SU-DHL-6 (cell line): ENCODE measurements at regions not wholly inside any gene's neighbourhood (a gene's known extent, or its start where the extent isn't known, plus 50 kb on each side); places are given as distances from the start of the nearest gene placed in this dataset.
"Not testable (repeated sequence)": the region's sequence is repeated elsewhere in the genome, so short reads cannot be mapped to it uniquely, and the experiment has no call there.

Experiments
- H2AFZ ChIP-seq: fragments of 200-600 bp; sonication (generic); 2 replicates; pipeline ENCODE4 v1.6.1; 2014; ENCODE audit warnings: low read depth, mild to moderate bottlenecking, moderate library complexity, mixed read lengths, antibody characterized with exemption, low read length; ENCODE audit not compliant: severe bottlenecking
- H3F3A ChIP-seq: fragments of 200-600 bp; shearing (Covaris generic); 2 replicates; pipeline ENCODE4 v1.6.0; 2016; ENCODE audit warnings: antibody characterized with exemption, mild to moderate bottlenecking; ENCODE audit not compliant: insufficient read depth
- H3K27ac ChIP-seq: fragments of 200-600 bp; sonication (generic); 2 replicates; pipeline ENCODE4 v1.5.1; 2016; ENCODE audit warnings: low read depth, mild to moderate bottlenecking, low read length, moderate library complexity, mixed read lengths
- H3K27me3 ChIP-seq: fragments of 200-600 bp; sonication (generic), shearing (Covaris generic); 2 replicates; pipeline ENCODE4 v1.6.0; 2014; ENCODE audit warnings: mild to moderate bottlenecking, low read length
- H3K36me3 ChIP-seq: fragments of 200-600 bp; sonication (generic); 2 replicates; pipeline ENCODE4 v1.6.1; 2014; ENCODE audit warnings: mild to moderate bottlenecking, low read length, mixed read lengths
- H3K4me2 ChIP-seq: fragments of 300-600, 200-600 bp; shearing (Covaris generic), sonication (generic); 2 replicates; pipeline ENCODE4 v1.6.0; 2014; ENCODE audit warnings: low read length, low read depth, mild to moderate bottlenecking; ENCODE audit not compliant: poor library complexity, severe bottlenecking
- H3K4me3 ChIP-seq: fragments of 200-600 bp; sonication (generic); 2 replicates; pipeline ENCODE4 v1.5.1; 2014; ENCODE audit warnings: antibody characterized with exemption, low read length, mild to moderate bottlenecking, mixed read lengths; ENCODE audit not compliant: insufficient read depth, poor library complexity, severe bottlenecking
- H3K79me2 ChIP-seq: fragments of 200-600 bp; sonication (generic); 2 replicates; pipeline ENCODE4 v1.6.1; 2014; ENCODE audit warnings: mild to moderate bottlenecking, low read length, moderate library complexity; ENCODE audit not compliant: insufficient read depth
- H3K9ac ChIP-seq: fragments of 200-600 bp; sonication (generic); 2 replicates; pipeline ENCODE4 v1.7.0; 2014; ENCODE audit warnings: mild to moderate bottlenecking, low read length
- H3K9me2 ChIP-seq: fragments of 200-600 bp; sonication (generic); replicated peaks from 2 replicates; pipeline ENCODE4 v1.6.1; 2014; ENCODE audit warnings: low read length; ENCODE audit not compliant: insufficient read depth
- H3K9me3 ChIP-seq: fragments of 200-600 bp; sonication (generic); 2 replicates; pipeline ENCODE4 v1.6.1; 2014; ENCODE audit warnings: low read length, mixed read lengths; ENCODE audit not compliant: insufficient read depth
- H4K20me1 ChIP-seq: fragments of 200-600 bp; sonication (generic); 2 replicates; pipeline ENCODE4 v1.6.1; 2014; ENCODE audit warnings: low read depth, mild to moderate bottlenecking, antibody characterized with exemption, low read length, moderate library complexity, mixed read lengths
- EZH2phosphoT487 ChIP-seq: fragments of 200-600 bp; sonication (generic), shearing (Covaris generic); conservative IDR thresholded peaks from 2 replicates; pipeline ENCODE4 v1.6.1; 2018; ENCODE audit warnings: mild to moderate bottlenecking, antibody characterized with exemption, low read length, moderate library complexity, mixed read lengths
- TF ChIP-seq, protein P1 (sequence below): fragments of 200-600 bp; sonication (generic); IDR thresholded peaks from one replicate; pipeline ENCODE4 v1.5.1; 2017; ENCODE audit warnings: antibody characterized with exemption, mild to moderate bottlenecking, low read length, moderate library complexity; ENCODE audit not compliant: insufficient read depth, poor library complexity, severe bottlenecking

DNA sequence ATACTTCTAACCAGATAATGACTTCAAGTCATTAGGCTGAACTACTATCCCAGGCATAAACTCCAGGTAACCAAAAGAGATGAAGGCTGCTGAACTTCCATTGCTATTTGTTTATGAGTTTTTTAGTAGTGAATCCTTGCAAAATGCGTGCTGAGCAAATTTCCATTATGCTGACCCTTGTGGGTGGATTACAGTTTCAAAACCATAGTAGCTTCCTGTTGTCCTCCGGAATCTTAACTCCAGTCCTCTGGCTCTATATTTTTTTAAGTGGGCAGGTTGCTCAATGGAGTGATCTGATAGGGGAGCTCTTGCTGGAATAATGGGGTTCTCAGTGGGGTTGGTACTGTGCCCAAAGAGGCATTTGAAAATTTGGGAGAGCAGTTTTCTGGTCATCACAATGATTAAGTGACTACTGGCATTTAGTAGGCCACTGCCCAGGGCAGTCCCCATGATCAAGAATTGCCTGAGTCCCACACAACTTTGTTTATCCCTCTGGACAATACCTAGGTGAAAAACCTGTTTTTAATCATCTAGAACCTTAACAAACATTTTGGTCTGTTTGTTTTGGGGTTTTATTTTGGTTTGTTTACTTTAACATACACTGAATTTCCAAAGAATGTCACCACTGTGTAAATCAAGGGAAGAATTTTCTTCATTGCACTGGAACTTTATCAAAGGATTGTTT, 302.3 kb upstream of the GATB start:
- no peaks in the 10 kb centered on the region for H3K9me2 ChIP-seq
- H3K4me3 ChIP-seq: no peak overlapping the region
- no peak overlapping the region for H3K27ac ChIP-seq
- no peaks in the 10 kb centered on the region for H3K9me3 ChIP-seq
- no peaks in the 10 kb centered on the region; the same call in 1 of the 2 replicates for H3K27me3 ChIP-seq
- H3K79me2 ChIP-seq: no peaks in the 10 kb centered on the region
- no peak overlapping the region for H3K4me2 ChIP-seq
- H3F3A ChIP-seq: no peaks in the 10 kb centered on the region
- no peak for TF ChIP-seq EZH2phosphoT487
- TF ChIP-seq, protein P1, sequence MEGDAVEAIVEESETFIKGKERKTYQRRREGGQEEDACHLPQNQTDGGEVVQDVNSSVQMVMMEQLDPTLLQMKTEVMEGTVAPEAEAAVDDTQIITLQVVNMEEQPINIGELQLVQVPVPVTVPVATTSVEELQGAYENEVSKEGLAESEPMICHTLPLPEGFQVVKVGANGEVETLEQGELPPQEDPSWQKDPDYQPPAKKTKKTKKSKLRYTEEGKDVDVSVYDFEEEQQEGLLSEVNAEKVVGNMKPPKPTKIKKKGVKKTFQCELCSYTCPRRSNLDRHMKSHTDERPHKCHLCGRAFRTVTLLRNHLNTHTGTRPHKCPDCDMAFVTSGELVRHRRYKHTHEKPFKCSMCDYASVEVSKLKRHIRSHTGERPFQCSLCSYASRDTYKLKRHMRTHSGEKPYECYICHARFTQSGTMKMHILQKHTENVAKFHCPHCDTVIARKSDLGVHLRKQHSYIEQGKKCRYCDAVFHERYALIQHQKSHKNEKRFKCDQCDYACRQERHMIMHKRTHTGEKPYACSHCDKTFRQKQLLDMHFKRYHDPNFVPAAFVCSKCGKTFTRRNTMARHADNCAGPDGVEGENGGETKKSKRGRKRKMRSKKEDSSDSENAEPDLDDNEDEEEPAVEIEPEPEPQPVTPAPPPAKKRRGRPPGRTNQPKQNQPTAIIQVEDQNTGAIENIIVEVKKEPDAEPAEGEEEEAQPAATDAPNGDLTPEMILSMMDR: no peak
- H3K36me3 ChIP-seq: no peaks in the 10 kb centered on the region
- no peak overlapping the region for H2AFZ ChIP-seq
- H4K20me1 ChIP-seq: no peaks in the 10 kb centered on the region
- H3K9ac ChIP-seq: no peak overlapping the region

DNA sequence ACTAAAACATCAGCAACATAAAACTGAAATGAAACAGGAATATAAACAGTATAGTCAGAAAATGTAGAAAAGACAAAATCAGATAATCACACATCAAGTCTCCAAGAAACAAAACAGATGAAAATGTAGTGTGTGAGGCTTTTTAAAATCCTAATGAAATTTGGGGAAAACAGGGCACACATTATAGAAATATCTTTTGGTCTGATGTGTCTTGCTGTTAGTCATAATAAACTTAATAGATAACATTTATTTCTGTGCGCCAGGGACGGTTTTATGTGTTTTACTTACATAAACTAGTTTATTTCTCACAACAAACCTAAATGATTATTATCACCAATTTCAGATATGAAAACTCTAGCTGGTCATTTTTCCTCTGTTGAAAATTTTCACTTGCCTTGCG, 293.9 kb upstream of the GATB start:
- TF ChIP-seq EZH2phosphoT487: no peak
- Histone ChIP-seq H3K9me2 (no peaks in the 10 kb centered on the region), H3K27ac (no peak overlapping the region), H3K9ac (no peak overlapping the region), H3K36me3 (no peaks in the 10 kb centered on the region), H3K9me3 (no peaks in the 10 kb centered on the region), H3K27me3 (no peaks in the 10 kb centered on the region; the same call in 1 of the 2 replicates), H4K20me1 (no peaks in the 10 kb centered on the region), H2AFZ (no peak overlapping the region), H3K4me3 (no peak overlapping the region), H3K4me2 (no peak overlapping the region), H3F3A (no peaks in the 10 kb centered on the region), H3K79me2 (no peaks in the 10 kb centered on the region)

DNA sequence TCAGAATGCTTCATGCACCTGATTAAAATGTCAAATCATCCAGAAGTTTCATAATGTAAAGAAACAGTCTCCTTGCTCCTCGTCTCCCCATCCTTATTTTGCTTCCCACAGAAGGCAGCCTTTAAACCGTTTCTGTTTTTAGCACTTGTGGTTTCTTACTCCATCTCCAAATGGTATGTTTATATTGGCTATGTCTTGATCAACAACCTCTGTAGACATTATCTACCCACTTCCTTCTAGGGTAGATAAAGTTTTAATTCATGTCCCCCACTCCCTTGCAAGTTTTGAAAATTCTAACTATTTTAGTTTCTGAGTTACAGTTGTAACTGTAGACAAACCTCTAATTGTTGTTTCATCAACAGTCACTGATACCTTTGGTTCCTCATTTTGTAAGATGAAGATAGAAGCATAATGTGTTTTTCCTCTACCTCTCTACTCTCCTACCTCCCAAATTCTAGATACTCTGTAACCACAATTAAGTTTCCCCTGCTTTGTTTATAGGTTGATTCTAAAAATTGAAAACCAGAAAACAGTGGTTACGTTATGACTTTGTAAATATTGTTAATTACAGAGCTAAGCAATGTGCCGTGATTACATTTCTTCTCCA, 291.7 kb upstream of the GATB start:
- Histone ChIP-seq H3K4me3 (no peak overlapping the region), H3K36me3 (no peaks in the 10 kb centered on the region), H3K9me2 (no peaks in the 10 kb centered on the region), H3K9ac (no peak overlapping the region), H4K20me1 (no peaks in the 10 kb centered on the region), H3F3A (no peaks in the 10 kb centered on the region), H3K27ac (no peak overlapping the region), H3K79me2 (no peaks in the 10 kb centered on the region), H3K4me2 (no peak overlapping the region), H3K27me3 (no peaks in the 10 kb centered on the region), H3K9me3 (no peaks in the 10 kb centered on the region), H2AFZ (no peak overlapping the region)
- TF ChIP-seq EZH2phosphoT487: no peak
- TF ChIP-seq, protein P1: no peak

DNA sequence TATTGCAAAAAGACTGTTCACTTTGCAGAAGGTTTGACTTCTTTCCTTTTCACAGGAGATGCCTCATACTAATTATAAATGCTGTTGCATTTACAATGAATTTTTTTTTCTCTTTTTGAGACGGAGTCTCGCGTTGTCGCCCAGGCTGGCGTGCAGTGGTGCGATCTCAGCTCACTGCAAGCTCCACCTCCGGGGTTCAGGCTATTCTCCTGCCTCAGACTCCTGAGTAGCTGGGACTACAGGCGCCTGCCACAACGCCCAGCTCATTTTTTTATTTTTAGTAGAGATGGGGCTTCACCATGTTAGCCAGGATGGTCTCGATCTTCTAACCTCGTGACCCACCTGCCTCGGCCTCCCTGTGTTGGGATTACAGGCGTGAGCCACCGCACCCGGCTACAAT, 290.5 kb upstream of the GATB start:
- not testable (repeated sequence) for H3K4me2 ChIP-seq, H3K9me2 ChIP-seq, H3K27me3 ChIP-seq

More for the DNA sequence above, 290.5 kb upstream of the GATB start:
- not testable (repeated sequence) for H3F3A ChIP-seq, H4K20me1 ChIP-seq, H3K9ac ChIP-seq, H3K79me2 ChIP-seq, H3K4me3 ChIP-seq, H2AFZ ChIP-seq, H3K27ac ChIP-seq, H3K9me3 ChIP-seq, H3K36me3 ChIP-seq
